ENCODE measurements at regions not wholly inside any gene's neighbourhood (a gene's known extent, or its start where the extent isn't known, plus 50 kb on each side); places are given as distances from the start of the nearest gene placed in this dataset.
A peak's percentile ranks its signal among the peaks of the same experiment; 100 is the strongest.

- no peak for TF ChIP-seq POLR2AphosphoS5 (IDR thresholded peaks at IDR 0.05; ENCODE audit: low read depth, low read length)
- TF ChIP-seq SPI1 (IDR thresholded peaks at IDR 0.05; ENCODE audit: low read depth, low read length): no peak
- no peak for TF ChIP-seq PAX5 (IDR thresholded peaks at IDR 0.05; ENCODE audit: insufficient read depth, low read length, severe bottlenecking)
- no peak for TF ChIP-seq TAF1 (IDR thresholded peaks at IDR 0.05; ENCODE audit: low read depth, low read length)
- no peak for TF ChIP-seq POU2F2 (IDR thresholded peaks at IDR 0.05; ENCODE audit: low read depth, low read length)
- no peak for TF ChIP-seq POLR2A (IDR thresholded peaks at IDR 0.05; ENCODE audit: low read depth, low read length)
- FAIRE-seq: no peak
- no peak for DNase-seq (ENCODE audit: insufficient read length, low spot score)
These were observed 583.7 kb downstream of the KCNJ2 start for GRCh38 chr17:70752966-70753467.

- DNase-seq (ENCODE audit: insufficient read length, low spot score) (no peak), FAIRE-seq (no peak)
- TF ChIP-seq POLR2AphosphoS5 (IDR thresholded peaks at IDR 0.05; ENCODE audit: low read depth, low read length): no peak
- no peak for TF ChIP-seq TAF1 (IDR thresholded peaks at IDR 0.05; ENCODE audit: low read depth, low read length)
- TF ChIP-seq POLR2A (IDR thresholded peaks at IDR 0.05; ENCODE audit: low read depth, low read length): no peak
- TF ChIP-seq SPI1 (IDR thresholded peaks at IDR 0.05; ENCODE audit: low read depth, low read length): no peak
- no peak for TF ChIP-seq POU2F2 (IDR thresholded peaks at IDR 0.05; ENCODE audit: low read depth, low read length)
These were observed 593.7 kb downstream of the KCNJ2 start for GRCh38 chr17:70763018-70763417.

GRCh38 chr17:70767102-70767701, 597.9 kb downstream of the KCNJ2 start:
- DNase-seq (ENCODE audit: insufficient read length, low spot score) (peak; percentile 5), FAIRE-seq (no peak)
- TF ChIP-seq POLR2A (IDR thresholded peaks at IDR 0.05; ENCODE audit: low read depth, low read length): no peak
- TF ChIP-seq POU2F2 (IDR thresholded peaks at IDR 0.05; ENCODE audit: low read depth, low read length): no peak
- TF ChIP-seq PAX5 (IDR thresholded peaks at IDR 0.05; ENCODE audit: insufficient read depth, low read length, severe bottlenecking): no peak
- TF ChIP-seq TAF1 (IDR thresholded peaks at IDR 0.05; ENCODE audit: low read depth, low read length): no peak
- no peak for TF ChIP-seq POLR2AphosphoS5 (IDR thresholded peaks at IDR 0.05; ENCODE audit: low read depth, low read length)
- no peak for TF ChIP-seq SPI1 (IDR thresholded peaks at IDR 0.05; ENCODE audit: low read depth, low read length)

- TF ChIP-seq POLR2A (IDR thresholded peaks at IDR 0.05; ENCODE audit: low read depth, low read length) (no peak), SPI1 (IDR thresholded peaks at IDR 0.05; ENCODE audit: low read depth, low read length) (no peak)
- FAIRE-seq (no peak), DNase-seq (ENCODE audit: insufficient read length, low spot score) (no peak)
These were observed 600.6 kb downstream of the KCNJ2 start for GRCh38 chr17:70769956-70770355.

GRCh38 chr17:70771804-70772386, 602.6 kb downstream of the KCNJ2 start:
- TF ChIP-seq POLR2A (IDR thresholded peaks at IDR 0.05; ENCODE audit: low read depth, low read length): no peak
- no peak for TF ChIP-seq POLR2AphosphoS5 (IDR thresholded peaks at IDR 0.05; ENCODE audit: low read depth, low read length)
- no peak for TF ChIP-seq SPI1 (IDR thresholded peaks at IDR 0.05; ENCODE audit: low read depth, low read length)
- no peak for TF ChIP-seq PAX5 (IDR thresholded peaks at IDR 0.05; ENCODE audit: insufficient read depth, low read length, severe bottlenecking)
- DNase-seq (ENCODE audit: insufficient read length, low spot score): no peak
- FAIRE-seq: no peak

- no peak for TF ChIP-seq POLR2A (IDR thresholded peaks at IDR 0.05; ENCODE audit: low read depth, low read length)
- TF ChIP-seq PAX5 (IDR thresholded peaks at IDR 0.05; ENCODE audit: insufficient read depth, low read length, severe bottlenecking): no peak
- no peak for TF ChIP-seq POLR2AphosphoS5 (IDR thresholded peaks at IDR 0.05; ENCODE audit: low read depth, low read length)
- no peak for TF ChIP-seq TAF1 (IDR thresholded peaks at IDR 0.05; ENCODE audit: low read depth, low read length)
- TF ChIP-seq SPI1 (IDR thresholded peaks at IDR 0.05; ENCODE audit: low read depth, low read length): no peak
- TF ChIP-seq POU2F2 (IDR thresholded peaks at IDR 0.05; ENCODE audit: low read depth, low read length): no peak
- FAIRE-seq (no peak), DNase-seq (ENCODE audit: insufficient read length, low spot score) (no peak)
These were observed 603.4 kb downstream of the KCNJ2 start for GRCh38 chr17:70772761-70773160.

GRCh38 chr17:70773258-70773657, 603.9 kb downstream of the KCNJ2 start:
- TF ChIP-seq TAF1 (IDR thresholded peaks at IDR 0.05; ENCODE audit: low read depth, low read length) (no peak), PAX5 (IDR thresholded peaks at IDR 0.05; ENCODE audit: insufficient read depth, low read length, severe bottlenecking) (no peak), POU2F2 (IDR thresholded peaks at IDR 0.05; ENCODE audit: low read depth, low read length) (no peak)
- DNase-seq (ENCODE audit: insufficient read length, low spot score) (no peak), FAIRE-seq (no peak)

- FAIRE-seq (no peak), DNase-seq (ENCODE audit: insufficient read length, low spot score) (no peak)
- TF ChIP-seq TAF1 (IDR thresholded peaks at IDR 0.05; ENCODE audit: low read depth, low read length): no peak
- TF ChIP-seq POLR2A (IDR thresholded peaks at IDR 0.05; ENCODE audit: low read depth, low read length): no peak
- no peak for TF ChIP-seq POU2F2 (IDR thresholded peaks at IDR 0.05; ENCODE audit: low read depth, low read length)
- no peak for TF ChIP-seq SPI1 (IDR thresholded peaks at IDR 0.05; ENCODE audit: low read depth, low read length)
- TF ChIP-seq POLR2AphosphoS5 (IDR thresholded peaks at IDR 0.05; ENCODE audit: low read depth, low read length): no peak
- no peak for TF ChIP-seq PAX5 (IDR thresholded peaks at IDR 0.05; ENCODE audit: insufficient read depth, low read length, severe bottlenecking)
These were observed 605.2 kb downstream of the KCNJ2 start for GRCh38 chr17:70774339-70775117.

- FAIRE-seq: no peak
- no peak for DNase-seq (ENCODE audit: insufficient read length, low spot score)
- TF ChIP-seq POLR2A (IDR thresholded peaks at IDR 0.05; ENCODE audit: low read depth, low read length) (no peak), SPI1 (IDR thresholded peaks at IDR 0.05; ENCODE audit: low read depth, low read length) (no peak)
These were observed 606.3 kb downstream of the KCNJ2 start for GRCh38 chr17:70775679-70776078.

- TF ChIP-seq POLR2AphosphoS5 (IDR thresholded peaks at IDR 0.05; ENCODE audit: low read depth, low read length): no peak
- no peak for TF ChIP-seq TAF1 (IDR thresholded peaks at IDR 0.05; ENCODE audit: low read depth, low read length)
- TF ChIP-seq POU2F2 (IDR thresholded peaks at IDR 0.05; ENCODE audit: low read depth, low read length): no peak
- TF ChIP-seq PAX5 (IDR thresholded peaks at IDR 0.05; ENCODE audit: insufficient read depth, low read length, severe bottlenecking): no peak
- TF ChIP-seq SPI1 (IDR thresholded peaks at IDR 0.05; ENCODE audit: low read depth, low read length): no peak
- TF ChIP-seq POLR2A (IDR thresholded peaks at IDR 0.05; ENCODE audit: low read depth, low read length): no peak
- FAIRE-seq: no peak
These were observed 607.1 kb downstream of the KCNJ2 start for GRCh38 chr17:70776441-70776840.

More at GRCh38 chr17:70776441-70776840, 607.1 kb downstream of the KCNJ2 start:
- DNase-seq (ENCODE audit: insufficient read length, low spot score): no peak
